ENCODE measurements at regions not wholly inside any gene's neighbourhood (a gene's known extent, or its start where the extent isn't known, plus 50 kb on each side); places are given as distances from the start of the nearest gene placed in this dataset.

GRCh38 chr5:125401724-125402622, 655.5 kb upstream of the ZNF608 start:
- TF ChIP-seq SIN3A (IDR thresholded peaks at IDR 0.05; ENCODE audit: borderline replicate concordance, insufficient read depth, low read depth, low read length) (no peak), CTCF (IDR thresholded peaks at IDR 0.05) (no peak), POLR2AphosphoS5 (IDR thresholded peaks at IDR 0.05; ENCODE audit: low read depth, low read length) (no peak), TCF7L2 (IDR thresholded peaks at IDR 0.05; ENCODE audit: low read depth, low read length) (no peak), REST (IDR thresholded peaks at IDR 0.05; ENCODE audit: insufficient read depth in 1 of 2, low read depth in 2 of 2, low read length in 1 of 2) (no peak)
